Activated CD8-positive, alpha-beta T cell treated with anti-CD3 and anti-CD28 coated beads for 36 hours (primary cell): ENCODE measurements at regions not wholly inside any gene's neighbourhood (a gene's known extent, or its start where the extent isn't known, plus 50 kb on each side); places are given as distances from the start of the nearest gene placed in this dataset.
A peak's percentile ranks its signal among the peaks of the same experiment; 100 is the strongest.

Experiments
- ATAC-seq: fragments of 200-7000 bp; cut with Tn5 transposase; one replicate; pipeline ENCODE4 v1.10.0; 2021; ENCODE audit warnings: mild to moderate bottlenecking, moderate library complexity
- CTCF ChIA-PET: fragments of 350-600 bp; sonication (Branson Sonifier 250); formaldehyde crosslinking; loops from one replicate; lab custom pipeline; 2021; ENCODE audit warnings: antibody characterized with exemption; lab: Charles Lee
- POLR2A ChIA-PET: fragments of 350-600 bp; sonication (Branson Sonifier 250); formaldehyde crosslinking; loops from one replicate; lab custom pipeline; 2021; ENCODE audit warnings: antibody characterized with exemption; lab: Charles Lee
- DNase-seq: peaks from one replicate; pipeline ENCODE4 v3.0.0-alpha.2; 2020
- H3K27ac Mint-ChIP-seq: one replicate; pipeline ENCODE4 v1.8.0; 2021; ENCODE audit warnings: mild to moderate bottlenecking, mixed read lengths
- H3K27me3 Mint-ChIP-seq: one replicate; pipeline ENCODE4 v1.8.0; 2021; ENCODE audit warnings: mixed read lengths
- H3K36me3 Mint-ChIP-seq: one replicate; pipeline ENCODE4 v1.8.0; 2021; ENCODE audit warnings: low read depth, mixed read lengths
- H3K4me1 Mint-ChIP-seq: one replicate; pipeline ENCODE4 v1.8.0; 2021; ENCODE audit warnings: low read depth, mixed read lengths
- H3K4me3 Mint-ChIP-seq: one replicate; pipeline ENCODE4 v1.8.0; 2021; ENCODE audit warnings: mild to moderate bottlenecking, moderate library complexity, mixed read lengths
- H3K9me3 Mint-ChIP-seq: one replicate; pipeline ENCODE4 v1.8.0; 2021; ENCODE audit warnings: mixed read lengths
- intact Hi-C: fragments of 100-400 bp; cut with micrococcal nuclease; formaldehyde crosslinking; loops from one replicate; pipeline ENCODE4 v1.10.0; 2022
- TF ChIP-seq, protein P1 (sequence below): fragments of 200-600 bp; IDR thresholded peaks from one replicate; pipeline ENCODE4 v1.8.0; 2022; ENCODE audit warnings: antibody characterized with exemption, mild to moderate bottlenecking

DNA sequence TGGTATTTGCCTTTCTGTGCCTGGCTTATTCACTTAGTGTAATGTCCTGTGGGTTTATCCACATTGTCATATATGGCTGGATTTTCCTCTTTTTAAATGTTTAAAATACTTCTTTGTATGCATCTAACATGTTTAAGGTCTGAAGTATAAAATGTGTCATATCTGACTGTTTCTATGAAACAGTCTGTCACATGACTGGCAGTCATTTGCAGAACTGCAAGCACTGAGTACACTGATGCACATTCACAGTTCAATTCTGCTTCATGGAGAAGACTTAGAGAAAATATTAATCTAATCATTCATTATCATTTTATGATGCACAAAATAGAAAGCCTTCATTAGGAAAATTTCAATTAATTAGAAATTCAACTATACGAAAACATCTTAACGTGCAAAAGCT lies 119.7 kb upstream of the PRSS58 start:
- H3K9me3 Mint-ChIP-seq: no peaks in the 10 kb centered on the region
- no peak for ATAC-seq
- no peaks in the 10 kb centered on the region for H3K36me3 Mint-ChIP-seq
- H3K4me1 Mint-ChIP-seq: no peaks in the 10 kb centered on the region
- TF ChIP-seq, protein P1, sequence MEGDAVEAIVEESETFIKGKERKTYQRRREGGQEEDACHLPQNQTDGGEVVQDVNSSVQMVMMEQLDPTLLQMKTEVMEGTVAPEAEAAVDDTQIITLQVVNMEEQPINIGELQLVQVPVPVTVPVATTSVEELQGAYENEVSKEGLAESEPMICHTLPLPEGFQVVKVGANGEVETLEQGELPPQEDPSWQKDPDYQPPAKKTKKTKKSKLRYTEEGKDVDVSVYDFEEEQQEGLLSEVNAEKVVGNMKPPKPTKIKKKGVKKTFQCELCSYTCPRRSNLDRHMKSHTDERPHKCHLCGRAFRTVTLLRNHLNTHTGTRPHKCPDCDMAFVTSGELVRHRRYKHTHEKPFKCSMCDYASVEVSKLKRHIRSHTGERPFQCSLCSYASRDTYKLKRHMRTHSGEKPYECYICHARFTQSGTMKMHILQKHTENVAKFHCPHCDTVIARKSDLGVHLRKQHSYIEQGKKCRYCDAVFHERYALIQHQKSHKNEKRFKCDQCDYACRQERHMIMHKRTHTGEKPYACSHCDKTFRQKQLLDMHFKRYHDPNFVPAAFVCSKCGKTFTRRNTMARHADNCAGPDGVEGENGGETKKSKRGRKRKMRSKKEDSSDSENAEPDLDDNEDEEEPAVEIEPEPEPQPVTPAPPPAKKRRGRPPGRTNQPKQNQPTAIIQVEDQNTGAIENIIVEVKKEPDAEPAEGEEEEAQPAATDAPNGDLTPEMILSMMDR: no peak
- ChIA-PET POLR2A (no interaction called here), CTCF (no interaction called here)
- H3K4me3 Mint-ChIP-seq: no peak overlapping the region
- H3K27me3 Mint-ChIP-seq: peaks cover 1% of the 10 kb centered on the region
- no peak overlapping the region for H3K27ac Mint-ChIP-seq
- intact Hi-C loops: no loop called here
- no peak for DNase-seq

DNA sequence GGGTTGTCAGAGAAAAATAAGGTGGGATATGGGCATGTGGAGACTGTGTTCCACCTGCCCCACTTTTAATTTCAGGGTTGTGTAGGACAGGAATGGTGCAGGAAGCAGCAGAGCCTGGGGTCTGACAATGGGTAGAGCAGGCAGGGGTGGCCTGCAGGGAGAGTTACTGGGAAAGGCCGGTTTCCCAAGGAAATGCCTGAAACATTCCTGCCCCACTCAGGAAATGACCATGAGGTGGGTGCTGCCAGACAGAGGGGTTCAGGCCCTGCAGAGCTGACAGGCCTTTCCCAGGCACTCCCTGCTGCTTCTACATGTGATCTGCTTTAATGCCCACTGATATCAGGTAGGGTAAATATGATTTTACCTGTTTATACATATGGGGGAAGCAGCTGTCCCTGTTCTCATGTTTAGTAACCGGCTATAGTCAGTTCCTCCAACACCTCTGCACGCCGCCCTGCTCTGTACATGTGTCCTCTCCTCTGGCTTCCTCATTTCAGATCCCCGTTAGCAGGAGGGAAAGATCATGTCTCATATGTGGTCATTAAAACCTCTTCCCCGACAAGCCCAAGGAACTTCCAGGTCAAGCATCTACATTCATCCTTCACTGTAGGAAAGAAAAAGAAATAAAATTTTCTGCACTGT lies 118.6 kb upstream of the PRSS58 start:
- CTCF ChIA-PET: interaction anchor here (1.0 to 1.3 kb wide), 2 partner anchors 7 to 105 kb away, joined by 3 to 5 read pairs; no protein-coding TSS in a partner anchor
- Mint-ChIP-seq H3K4me1 (no peaks in the 10 kb centered on the region), H3K4me3 (no peak overlapping the region), H3K36me3 (no peaks in the 10 kb centered on the region), H3K9me3 (no peaks in the 10 kb centered on the region), H3K27me3 (peaks cover under 1% of the 10 kb centered on the region), H3K27ac (peak overlapping the region; percentile 18)
- DNase-seq: no peak
- intact Hi-C loops: no loop called here
- POLR2A ChIA-PET: no interaction called here
- ATAC-seq: no peak
- TF ChIP-seq, protein P1: no peak

DNA sequence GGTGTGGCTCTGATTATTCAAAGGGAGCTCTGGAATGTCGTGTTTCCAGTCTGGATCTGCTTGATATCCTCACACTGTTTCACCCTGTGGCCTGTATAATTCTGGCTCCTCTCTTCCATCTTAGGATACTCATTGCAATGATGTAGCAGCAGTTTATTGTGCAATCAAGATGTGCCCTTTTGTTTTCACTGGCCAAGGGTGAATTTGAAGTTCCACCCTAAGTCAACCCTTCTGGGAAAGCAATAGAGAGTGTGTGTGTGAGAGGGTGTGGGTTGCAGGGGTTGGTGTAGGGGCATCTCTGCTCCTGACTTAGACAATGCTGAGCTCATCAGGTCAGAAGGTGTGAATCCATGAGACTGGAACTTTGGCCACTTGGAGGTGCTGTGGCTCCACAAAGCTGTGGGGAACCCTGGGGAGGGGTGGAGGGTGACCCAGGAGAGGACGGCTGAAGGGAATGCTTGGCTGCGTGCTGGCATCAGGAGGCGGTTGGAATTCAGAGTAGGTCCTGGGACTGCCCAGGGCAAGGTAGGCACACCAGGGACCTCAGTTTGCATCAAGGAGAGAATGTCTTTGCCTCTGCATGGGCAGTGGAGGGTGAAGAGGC lies 118.0 kb upstream of the PRSS58 start:
- peak; percentile 49 for ATAC-seq

DNA sequence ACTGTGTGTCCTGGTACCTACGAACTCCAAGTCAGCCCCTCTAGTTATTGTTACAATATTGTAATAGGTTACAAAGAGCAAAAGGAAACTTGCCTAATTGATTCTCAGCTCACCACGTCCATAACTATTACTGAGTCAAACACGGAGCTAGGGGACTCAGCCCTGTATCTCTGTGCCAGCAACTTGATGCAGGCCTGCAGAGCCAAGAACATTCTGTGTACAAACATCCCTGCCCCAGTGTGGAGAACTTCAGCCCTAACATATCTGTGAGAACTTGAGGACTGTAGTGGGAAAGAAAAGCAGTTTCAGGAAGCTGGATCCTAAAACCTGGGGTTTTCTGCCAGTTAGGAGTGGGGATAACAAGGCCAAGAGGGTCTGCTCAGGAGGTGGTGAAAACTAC lies 114.9 kb upstream of the PRSS58 start:
- no peak for DNase-seq
- H3K27me3 Mint-ChIP-seq: no peaks in the 10 kb centered on the region
- TF ChIP-seq, protein P1: no peak
- H3K4me1 Mint-ChIP-seq: no peaks in the 10 kb centered on the region
- H3K4me3 Mint-ChIP-seq: no peak overlapping the region
- peaks cover 2% of the 10 kb centered on the region for H3K36me3 Mint-ChIP-seq
- intact Hi-C loops: no loop called here
- POLR2A ChIA-PET: interaction anchor here (2.0 kb wide), 1 partner anchor 11 kb away, joined by 5 read pairs; no protein-coding TSS in a partner anchor
- H3K9me3 Mint-ChIP-seq: peaks cover 9% of the 10 kb centered on the region
- CTCF ChIA-PET: interaction anchor here (1.1 to 2.0 kb wide), 3 partner anchors 10 to 13 kb away, joined by 4 to 10 read pairs (median 8); no protein-coding TSS in a partner anchor
- ATAC-seq: no peak
- no peak overlapping the region for H3K27ac Mint-ChIP-seq

More for the DNA sequence above, 118.0 kb upstream of the PRSS58 start:
- ChIA-PET POLR2A (no interaction called here), CTCF (interaction anchor here (1.0 to 1.3 kb wide), 2 partner anchors 8 to 106 kb away, joined by 3 to 5 read pairs; no protein-coding TSS in a partner anchor)
- Mint-ChIP-seq H3K27me3 (no peaks in the 10 kb centered on the region), H3K9me3 (no peaks in the 10 kb centered on the region), H3K4me1 (no peaks in the 10 kb centered on the region), H3K4me3 (no peak overlapping the region), H3K36me3 (no peaks in the 10 kb centered on the region), H3K27ac (no peak overlapping the region)
- peak; percentile 35 for DNase-seq
- TF ChIP-seq, protein P1: no peak
- intact Hi-C loops: no loop called here
